ENCODE measurements at regions not wholly inside any gene's neighbourhood (a gene's known extent, or its start where the extent isn't known, plus 50 kb on each side); places are given as distances from the start of the nearest gene placed in this dataset.

DNA sequence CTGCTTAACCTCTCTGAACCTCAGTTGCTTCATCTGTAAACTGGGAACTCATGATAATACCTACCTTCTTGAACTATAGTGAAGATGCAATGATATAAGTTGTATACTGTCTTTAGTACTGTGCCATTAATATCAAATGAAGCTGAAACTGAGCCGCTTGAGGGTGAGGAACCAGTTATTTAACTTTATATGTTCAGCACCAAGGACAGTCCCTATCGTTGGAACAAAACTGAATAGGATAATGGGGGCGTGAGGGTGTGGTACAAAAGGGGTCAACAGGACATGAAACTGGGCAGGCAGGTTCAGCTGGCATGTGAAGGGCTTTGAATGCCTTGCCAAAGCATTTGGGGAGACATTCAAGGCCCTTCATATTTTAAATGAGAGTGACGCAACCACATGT is 112.6 kb downstream of the C11orf91 start:
- Histone ChIP-seq H3K4me3 (ENCODE audit: low read depth, low read length, poor library complexity, severe bottlenecking) (no peak overlapping the region), H3K27ac (ENCODE audit: low read depth, low read length, poor library complexity, severe bottlenecking) (no peak overlapping the region), H3K9me3 (ENCODE audit: low read depth, low read length, poor library complexity, severe bottlenecking) (no peaks in the 10 kb centered on the region), H3K4me1 (ENCODE audit: insufficient read depth, low read length, poor library complexity, severe bottlenecking) (no peaks in the 10 kb centered on the region), H3K36me3 (ENCODE audit: insufficient read depth, low read length, poor library complexity, severe bottlenecking) (no peaks in the 10 kb centered on the region), H3K27me3 (replicated peaks; ENCODE audit: insufficient read depth, low read depth, low read length, poor library complexity) (peaks cover 10% of the 10 kb centered on the region)
- no TSS peak for BruUV-seq (replicated peaks)
- no peak for TF ChIP-seq EZH2 (IDR thresholded peaks at IDR 0.05; ENCODE audit: borderline replicate concordance, low read depth, low read length, poor library complexity, severe bottlenecking)
- TF ChIP-seq, protein P1, sequence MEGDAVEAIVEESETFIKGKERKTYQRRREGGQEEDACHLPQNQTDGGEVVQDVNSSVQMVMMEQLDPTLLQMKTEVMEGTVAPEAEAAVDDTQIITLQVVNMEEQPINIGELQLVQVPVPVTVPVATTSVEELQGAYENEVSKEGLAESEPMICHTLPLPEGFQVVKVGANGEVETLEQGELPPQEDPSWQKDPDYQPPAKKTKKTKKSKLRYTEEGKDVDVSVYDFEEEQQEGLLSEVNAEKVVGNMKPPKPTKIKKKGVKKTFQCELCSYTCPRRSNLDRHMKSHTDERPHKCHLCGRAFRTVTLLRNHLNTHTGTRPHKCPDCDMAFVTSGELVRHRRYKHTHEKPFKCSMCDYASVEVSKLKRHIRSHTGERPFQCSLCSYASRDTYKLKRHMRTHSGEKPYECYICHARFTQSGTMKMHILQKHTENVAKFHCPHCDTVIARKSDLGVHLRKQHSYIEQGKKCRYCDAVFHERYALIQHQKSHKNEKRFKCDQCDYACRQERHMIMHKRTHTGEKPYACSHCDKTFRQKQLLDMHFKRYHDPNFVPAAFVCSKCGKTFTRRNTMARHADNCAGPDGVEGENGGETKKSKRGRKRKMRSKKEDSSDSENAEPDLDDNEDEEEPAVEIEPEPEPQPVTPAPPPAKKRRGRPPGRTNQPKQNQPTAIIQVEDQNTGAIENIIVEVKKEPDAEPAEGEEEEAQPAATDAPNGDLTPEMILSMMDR (conservative IDR thresholded peaks at IDR 0.05; ENCODE audit: low read depth, low read length), result no peak
- POLR2A ChIA-PET (ENCODE audit: low non-redundant PET), result interaction anchor here (0.5 kb wide), 1 partner anchor 1049 kb away, joined by 3 read pairs; no protein-coding TSS in a partner anchor
- CTCF ChIA-PET, result no interaction called here
- DNase-seq (ENCODE audit: low spot score), result peak; percentile 28
- intact Hi-C loops (cut with micrococcal nuclease; ENCODE audit: unreplicated experiment), result no loop called here

DNA sequence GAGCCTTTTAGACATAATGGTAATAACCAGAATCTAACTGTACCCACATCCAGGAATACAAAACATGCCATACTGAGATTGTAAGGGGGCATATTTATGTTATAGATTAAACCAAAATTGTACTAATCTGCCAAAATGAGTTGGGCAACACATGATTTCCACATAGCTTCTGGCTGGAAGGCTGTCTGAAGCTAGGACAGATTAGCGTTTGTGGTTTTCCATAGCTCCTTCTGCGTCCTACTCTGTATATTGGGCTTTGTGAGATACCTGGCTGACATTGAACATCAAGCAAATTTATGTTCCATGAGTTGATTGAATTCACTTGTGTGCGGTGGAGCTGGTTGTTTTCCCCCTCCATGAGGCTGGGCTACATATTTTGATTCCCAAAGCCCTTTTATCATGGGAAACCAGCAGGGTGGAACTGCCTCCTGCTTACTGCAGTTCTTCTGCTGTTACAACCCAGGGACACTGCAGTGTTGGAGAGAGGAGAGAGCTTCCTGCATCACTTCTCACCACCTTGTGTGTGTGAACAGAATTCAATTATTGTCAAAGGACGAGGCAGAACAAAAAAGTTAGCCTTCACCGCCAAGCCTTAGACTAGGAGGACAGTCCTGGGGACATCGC is 114.9 kb downstream of the C11orf91 start:
- no peak for TF ChIP-seq EZH2 (IDR thresholded peaks at IDR 0.05; ENCODE audit: borderline replicate concordance, low read depth, low read length, poor library complexity, severe bottlenecking)
- TF ChIP-seq, protein P1 (conservative IDR thresholded peaks at IDR 0.05; ENCODE audit: low read depth, low read length), result no peak
- Histone ChIP-seq H3K27ac (ENCODE audit: low read depth, low read length, poor library complexity, severe bottlenecking) (no peak overlapping the region), H3K4me3 (ENCODE audit: low read depth, low read length, poor library complexity, severe bottlenecking) (no peak overlapping the region), H3K4me1 (ENCODE audit: insufficient read depth, low read length, poor library complexity, severe bottlenecking) (no peaks in the 10 kb centered on the region), H3K27me3 (replicated peaks; ENCODE audit: insufficient read depth, low read depth, low read length, poor library complexity) (peaks cover 9% of the 10 kb centered on the region), H3K36me3 (ENCODE audit: insufficient read depth, low read length, poor library complexity, severe bottlenecking) (no peaks in the 10 kb centered on the region), H3K9me3 (ENCODE audit: low read depth, low read length, poor library complexity, severe bottlenecking) (no peaks in the 10 kb centered on the region)
- ChIA-PET CTCF (interaction anchor here (0.5 kb wide), 1 partner anchor 18 kb away, joined by 3 read pairs; no protein-coding TSS in a partner anchor), POLR2A (ENCODE audit: low non-redundant PET) (no interaction called here)
- DNase-seq (ENCODE audit: low spot score), result no peak
- intact Hi-C loops (cut with micrococcal nuclease; ENCODE audit: unreplicated experiment), result no loop called here
- no TSS peak for BruUV-seq (replicated peaks)

DNA sequence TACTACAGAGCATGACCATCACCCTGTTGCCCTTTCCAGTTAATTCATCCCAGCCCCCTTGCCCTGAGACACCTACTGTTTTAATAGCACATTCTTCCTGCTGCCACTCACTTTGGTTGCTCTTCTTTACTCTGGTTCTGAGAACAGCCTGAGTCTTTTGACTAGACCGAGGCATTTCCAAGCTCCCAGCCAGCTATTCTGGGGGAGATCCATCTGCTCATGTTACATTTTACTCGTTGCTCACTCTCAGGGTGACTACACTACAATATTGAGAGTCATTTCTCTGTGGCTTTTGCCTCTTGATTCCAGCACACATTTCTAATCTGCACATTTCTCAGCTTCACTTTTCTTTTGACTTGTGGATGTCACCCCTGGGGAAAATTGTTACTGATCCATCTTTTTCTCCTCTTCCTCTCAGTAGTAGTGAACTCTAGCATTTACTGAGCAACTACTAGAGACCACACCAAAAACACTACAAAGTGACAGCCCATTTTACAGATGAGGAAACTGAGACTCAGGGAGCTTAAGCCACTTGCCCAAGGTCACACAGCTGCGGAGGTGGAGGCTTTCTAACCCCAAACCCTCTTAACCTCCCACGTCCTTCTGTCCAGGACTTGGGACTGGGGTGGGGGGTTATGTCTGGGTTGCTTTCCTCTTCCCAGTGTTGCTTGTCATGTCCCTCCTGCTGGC is 117.8 kb downstream of the C11orf91 start:
- intact Hi-C loops (cut with micrococcal nuclease; ENCODE audit: unreplicated experiment), result no loop called here
- no peak for DNase-seq (ENCODE audit: low spot score)
- Histone ChIP-seq H3K27me3 (replicated peaks; ENCODE audit: insufficient read depth, low read depth, low read length, poor library complexity) (peaks cover 29% of the 10 kb centered on the region), H3K36me3 (ENCODE audit: insufficient read depth, low read length, poor library complexity, severe bottlenecking) (no peaks in the 10 kb centered on the region), H3K9me3 (ENCODE audit: low read depth, low read length, poor library complexity, severe bottlenecking) (no peaks in the 10 kb centered on the region), H3K4me1 (ENCODE audit: insufficient read depth, low read length, poor library complexity, severe bottlenecking) (no peaks in the 10 kb centered on the region), H3K4me3 (ENCODE audit: low read depth, low read length, poor library complexity, severe bottlenecking) (no peak overlapping the region), H3K27ac (ENCODE audit: low read depth, low read length, poor library complexity, severe bottlenecking) (no peak overlapping the region)
- ChIA-PET POLR2A (ENCODE audit: low non-redundant PET) (no interaction called here), CTCF (no interaction called here)
- no TSS peak for BruUV-seq (replicated peaks)
- TF ChIP-seq, protein P1 (conservative IDR thresholded peaks at IDR 0.05; ENCODE audit: low read depth, low read length), result no peak
- TF ChIP-seq EZH2 (IDR thresholded peaks at IDR 0.05; ENCODE audit: borderline replicate concordance, low read depth, low read length, poor library complexity, severe bottlenecking), result no peak

Data from A673 (cell line).